HL-60 (cell line): ENCODE measurements at regions not wholly inside any gene's neighbourhood (a gene's known extent, or its start where the extent isn't known, plus 50 kb on each side); places are given as distances from the start of the nearest gene placed in this dataset.

Experiments
- DNase-seq, 2 experiments: peaks; one replicate each; pipeline ENCODE4 v3.0.0-alpha.2; 2010 to 2020; ENCODE audit warnings: low read depth in 1 of 2, low spot score in 1 of 2
- H3K27ac ChIP-seq: fragments of 250-450 bp; sonication (Bioruptor Pico); replicated peaks from 2 replicates; pipeline ENCODE4 v1.5.1; 2020; ENCODE audit warnings: mild to moderate bottlenecking, moderate library complexity
- H3K27me3 ChIP-seq: fragments of 250-450 bp; sonication (Bioruptor Pico); 2 replicates; pipeline ENCODE4 v1.5.1; 2021; ENCODE audit warnings: mild to moderate bottlenecking, moderate library complexity; ENCODE audit not compliant: insufficient read depth, poor library complexity, severe bottlenecking
- H3K4me3 ChIP-seq: replicated peaks from 2 replicates; pipeline ENCODE4 v1.5.1; 2011; ENCODE audit warnings: mild to moderate bottlenecking, control low read depth, low read length; ENCODE audit not compliant: insufficient read depth
- GABPA ChIP-seq: IDR thresholded peaks from 2 replicates; pipeline ENCODE4 v1.6.1; 2012; ENCODE audit warnings: low read depth
- POLR2AphosphoS5 ChIP-seq: IDR thresholded peaks from 2 replicates; pipeline ENCODE4 v1.6.1; 2012; ENCODE audit warnings: low read depth
- SPI1 ChIP-seq: IDR thresholded peaks from 2 replicates; pipeline ENCODE4 v1.6.1; 2012; ENCODE audit warnings: low read depth, mild to moderate bottlenecking, borderline replicate concordance
- TF ChIP-seq, protein P1 (sequence below): IDR thresholded peaks from 2 replicates; pipeline ENCODE4 v1.6.1; 2012; ENCODE audit warnings: low read depth; ENCODE audit not compliant: insufficient replicate concordance
- TF ChIP-seq, protein P2 (sequence below): IDR thresholded peaks from one replicate; pipeline ENCODE4 v1.5.1; 2011; ENCODE audit warnings: low read length, control low read depth, inconsistent platforms; ENCODE audit not compliant: insufficient read depth

GRCh38 chr13:103437651-103438050, 371.4 kb upstream of the SLC10A2 start:
- TF ChIP-seq, protein P1, sequence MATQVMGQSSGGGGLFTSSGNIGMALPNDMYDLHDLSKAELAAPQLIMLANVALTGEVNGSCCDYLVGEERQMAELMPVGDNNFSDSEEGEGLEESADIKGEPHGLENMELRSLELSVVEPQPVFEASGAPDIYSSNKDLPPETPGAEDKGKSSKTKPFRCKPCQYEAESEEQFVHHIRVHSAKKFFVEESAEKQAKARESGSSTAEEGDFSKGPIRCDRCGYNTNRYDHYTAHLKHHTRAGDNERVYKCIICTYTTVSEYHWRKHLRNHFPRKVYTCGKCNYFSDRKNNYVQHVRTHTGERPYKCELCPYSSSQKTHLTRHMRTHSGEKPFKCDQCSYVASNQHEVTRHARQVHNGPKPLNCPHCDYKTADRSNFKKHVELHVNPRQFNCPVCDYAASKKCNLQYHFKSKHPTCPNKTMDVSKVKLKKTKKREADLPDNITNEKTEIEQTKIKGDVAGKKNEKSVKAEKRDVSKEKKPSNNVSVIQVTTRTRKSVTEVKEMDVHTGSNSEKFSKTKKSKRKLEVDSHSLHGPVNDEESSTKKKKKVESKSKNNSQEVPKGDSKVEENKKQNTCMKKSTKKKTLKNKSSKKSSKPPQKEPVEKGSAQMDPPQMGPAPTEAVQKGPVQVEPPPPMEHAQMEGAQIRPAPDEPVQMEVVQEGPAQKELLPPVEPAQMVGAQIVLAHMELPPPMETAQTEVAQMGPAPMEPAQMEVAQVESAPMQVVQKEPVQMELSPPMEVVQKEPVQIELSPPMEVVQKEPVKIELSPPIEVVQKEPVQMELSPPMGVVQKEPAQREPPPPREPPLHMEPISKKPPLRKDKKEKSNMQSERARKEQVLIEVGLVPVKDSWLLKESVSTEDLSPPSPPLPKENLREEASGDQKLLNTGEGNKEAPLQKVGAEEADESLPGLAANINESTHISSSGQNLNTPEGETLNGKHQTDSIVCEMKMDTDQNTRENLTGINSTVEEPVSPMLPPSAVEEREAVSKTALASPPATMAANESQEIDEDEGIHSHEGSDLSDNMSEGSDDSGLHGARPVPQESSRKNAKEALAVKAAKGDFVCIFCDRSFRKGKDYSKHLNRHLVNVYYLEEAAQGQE = no peak
- TF ChIP-seq GABPA = no peak
- no peak for TF ChIP-seq SPI1
- no peak for TF ChIP-seq POLR2AphosphoS5
- TF ChIP-seq, protein P2, sequence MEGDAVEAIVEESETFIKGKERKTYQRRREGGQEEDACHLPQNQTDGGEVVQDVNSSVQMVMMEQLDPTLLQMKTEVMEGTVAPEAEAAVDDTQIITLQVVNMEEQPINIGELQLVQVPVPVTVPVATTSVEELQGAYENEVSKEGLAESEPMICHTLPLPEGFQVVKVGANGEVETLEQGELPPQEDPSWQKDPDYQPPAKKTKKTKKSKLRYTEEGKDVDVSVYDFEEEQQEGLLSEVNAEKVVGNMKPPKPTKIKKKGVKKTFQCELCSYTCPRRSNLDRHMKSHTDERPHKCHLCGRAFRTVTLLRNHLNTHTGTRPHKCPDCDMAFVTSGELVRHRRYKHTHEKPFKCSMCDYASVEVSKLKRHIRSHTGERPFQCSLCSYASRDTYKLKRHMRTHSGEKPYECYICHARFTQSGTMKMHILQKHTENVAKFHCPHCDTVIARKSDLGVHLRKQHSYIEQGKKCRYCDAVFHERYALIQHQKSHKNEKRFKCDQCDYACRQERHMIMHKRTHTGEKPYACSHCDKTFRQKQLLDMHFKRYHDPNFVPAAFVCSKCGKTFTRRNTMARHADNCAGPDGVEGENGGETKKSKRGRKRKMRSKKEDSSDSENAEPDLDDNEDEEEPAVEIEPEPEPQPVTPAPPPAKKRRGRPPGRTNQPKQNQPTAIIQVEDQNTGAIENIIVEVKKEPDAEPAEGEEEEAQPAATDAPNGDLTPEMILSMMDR = no peak
- Histone ChIP-seq H3K4me3 (no peak overlapping the region), H3K27ac (no peak overlapping the region), H3K27me3 (no peaks in the 10 kb centered on the region)
- DNase-seq = no peak

DNA sequence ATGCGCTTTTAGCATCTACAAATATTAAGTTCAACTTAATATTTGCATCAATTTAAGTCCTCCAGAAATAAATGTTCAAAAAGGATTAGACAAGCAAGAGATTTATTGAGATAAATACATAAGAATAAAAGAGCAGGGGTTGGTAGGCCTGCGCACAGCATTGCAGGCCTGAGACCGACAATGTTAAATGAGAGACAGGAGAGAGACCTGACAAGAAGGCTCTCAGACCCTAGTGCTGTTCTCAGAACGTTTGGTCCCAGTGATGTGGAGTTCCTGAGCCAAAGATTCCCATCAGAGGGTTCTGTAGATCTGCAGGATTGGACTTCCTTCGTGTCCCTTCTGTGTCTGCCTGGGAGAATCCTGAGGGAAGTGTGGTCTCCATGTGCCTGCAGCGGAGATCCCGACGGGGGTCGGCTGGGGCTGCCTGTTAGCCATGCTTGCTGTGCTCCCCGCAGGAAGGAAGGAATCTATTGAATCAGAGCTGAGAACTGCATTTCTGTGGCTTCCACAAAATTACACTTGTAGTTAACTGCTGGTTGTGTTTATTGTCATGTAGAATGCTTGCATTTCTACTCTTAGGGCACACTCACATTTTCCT, 369.9 kb upstream of the SLC10A2 start:
- no peaks in the 10 kb centered on the region for H3K27me3 ChIP-seq
- no peak overlapping the region for H3K4me3 ChIP-seq
- H3K27ac ChIP-seq = no peak overlapping the region
- no peak for TF ChIP-seq SPI1
- no peak for TF ChIP-seq GABPA
- TF ChIP-seq, protein P1 = no peak
- TF ChIP-seq, protein P2 = no peak
- no peak for TF ChIP-seq POLR2AphosphoS5
- no peak for DNase-seq

DNA sequence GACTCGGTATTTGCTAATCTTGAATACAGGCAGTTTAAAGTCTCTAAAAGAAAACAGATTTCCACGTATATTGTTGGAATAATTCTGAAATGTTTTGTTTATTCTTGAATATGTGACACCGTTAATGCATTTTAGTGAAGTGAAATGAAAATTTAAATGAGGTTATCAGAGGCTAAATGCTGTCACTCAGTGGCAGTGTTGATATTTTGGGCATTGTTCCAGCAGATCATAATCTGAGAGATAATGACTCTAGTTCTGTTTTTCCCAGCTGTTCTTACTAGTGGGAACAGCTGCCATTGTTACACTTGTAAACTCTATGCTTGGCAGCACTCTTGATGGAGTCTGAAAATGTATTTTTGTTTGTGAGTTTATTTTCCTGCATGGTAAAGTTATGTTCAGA, 365.6 kb upstream of the SLC10A2 start:
- Histone ChIP-seq H3K27ac (no peak overlapping the region), H3K4me3 (no peak overlapping the region), H3K27me3 (no peaks in the 10 kb centered on the region)
- TF ChIP-seq GABPA (no peak), SPI1 (no peak), POLR2AphosphoS5 (no peak)
- TF ChIP-seq, protein P2 = no peak
- TF ChIP-seq, protein P1 = no peak
- DNase-seq = no peak
